B cell (primary cell): ENCODE measurements at regions not wholly inside any gene's neighbourhood (a gene's known extent, or its start where the extent isn't known, plus 50 kb on each side); places are given as distances from the start of the nearest gene placed in this dataset.

Experiments
- EZH2 ChIP-seq: IDR thresholded peaks from 2 replicates; pipeline ENCODE4 v1.6.1; 2012; ENCODE audit warnings: borderline replicate concordance, low read depth, mild to moderate bottlenecking, moderate library complexity, low read length; ENCODE audit not compliant: insufficient read depth, poor library complexity, severe bottlenecking
- TF ChIP-seq, protein P1 (sequence below): fragments of 200-600 bp; IDR thresholded peaks from one replicate; pipeline ENCODE4 v1.8.0; 2022; ENCODE audit warnings: antibody characterized with exemption, mild to moderate bottlenecking

DNA sequence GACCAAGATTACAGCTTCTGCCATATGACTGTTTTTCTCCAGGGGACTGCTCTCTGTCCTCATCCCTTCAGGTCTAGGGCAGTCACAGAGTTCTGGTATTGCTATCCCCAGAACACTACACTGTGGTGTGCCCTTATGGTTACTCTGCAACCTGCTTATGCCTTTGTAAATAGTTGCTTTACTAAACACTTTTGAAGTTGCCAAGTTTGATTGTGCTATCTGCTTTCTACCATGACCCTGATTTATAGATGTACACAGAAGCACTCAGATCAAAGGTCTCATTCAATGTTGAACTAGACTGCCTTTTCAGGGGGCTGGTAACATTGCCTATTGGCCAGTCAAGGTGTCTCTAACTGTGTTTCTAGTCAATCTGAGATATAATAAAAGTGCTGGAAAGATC, 794.7 kb downstream of the DHX35 start:
- no peak for TF ChIP-seq EZH2
- TF ChIP-seq, protein P1, sequence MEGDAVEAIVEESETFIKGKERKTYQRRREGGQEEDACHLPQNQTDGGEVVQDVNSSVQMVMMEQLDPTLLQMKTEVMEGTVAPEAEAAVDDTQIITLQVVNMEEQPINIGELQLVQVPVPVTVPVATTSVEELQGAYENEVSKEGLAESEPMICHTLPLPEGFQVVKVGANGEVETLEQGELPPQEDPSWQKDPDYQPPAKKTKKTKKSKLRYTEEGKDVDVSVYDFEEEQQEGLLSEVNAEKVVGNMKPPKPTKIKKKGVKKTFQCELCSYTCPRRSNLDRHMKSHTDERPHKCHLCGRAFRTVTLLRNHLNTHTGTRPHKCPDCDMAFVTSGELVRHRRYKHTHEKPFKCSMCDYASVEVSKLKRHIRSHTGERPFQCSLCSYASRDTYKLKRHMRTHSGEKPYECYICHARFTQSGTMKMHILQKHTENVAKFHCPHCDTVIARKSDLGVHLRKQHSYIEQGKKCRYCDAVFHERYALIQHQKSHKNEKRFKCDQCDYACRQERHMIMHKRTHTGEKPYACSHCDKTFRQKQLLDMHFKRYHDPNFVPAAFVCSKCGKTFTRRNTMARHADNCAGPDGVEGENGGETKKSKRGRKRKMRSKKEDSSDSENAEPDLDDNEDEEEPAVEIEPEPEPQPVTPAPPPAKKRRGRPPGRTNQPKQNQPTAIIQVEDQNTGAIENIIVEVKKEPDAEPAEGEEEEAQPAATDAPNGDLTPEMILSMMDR = no peak
